ENCODE measurements at regions not wholly inside any gene's neighbourhood (a gene's known extent, or its start where the extent isn't known, plus 50 kb on each side); places are given as distances from the start of the nearest gene placed in this dataset.

DNA sequence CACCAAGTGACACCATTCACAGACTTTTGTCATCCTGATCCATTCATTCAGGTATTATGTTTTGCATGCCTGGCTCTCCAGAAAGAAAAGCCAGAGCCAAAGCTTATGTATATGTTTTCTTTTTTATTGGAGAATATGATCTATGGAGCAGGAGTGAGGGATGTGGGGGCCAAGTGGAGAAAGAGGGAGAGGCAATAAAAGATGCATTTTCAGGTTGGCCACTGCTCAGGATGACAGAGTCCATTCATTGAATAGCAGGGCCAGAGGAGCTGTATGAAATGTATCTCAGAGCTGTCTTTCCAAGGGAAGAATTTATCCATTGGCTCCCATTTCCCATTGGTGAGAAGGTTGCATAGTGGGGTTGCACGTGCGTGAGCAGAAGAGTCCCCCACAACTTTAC lies 416.1 kb downstream of the ATP23 start:
- ChIA-PET CTCF (interaction anchor here (1.0 kb wide), 1 partner anchor 802 kb away, joined by 3 read pairs; no protein-coding TSS in a partner anchor), POLR2A (no interaction called here)
- Histone ChIP-seq H3K4me3 (ENCODE audit: low read depth, low read length) (no peak overlapping the region), H3K36me3 (ENCODE audit: control insufficient read depth, insufficient read depth, low read length) (no peaks in the 10 kb centered on the region), H3K27me3 (ENCODE audit: control insufficient read depth, insufficient read depth, low read length) (no peaks in the 10 kb centered on the region)
- DNase-seq (ENCODE audit: low read depth): no peak
- TF ChIP-seq, protein P1, sequence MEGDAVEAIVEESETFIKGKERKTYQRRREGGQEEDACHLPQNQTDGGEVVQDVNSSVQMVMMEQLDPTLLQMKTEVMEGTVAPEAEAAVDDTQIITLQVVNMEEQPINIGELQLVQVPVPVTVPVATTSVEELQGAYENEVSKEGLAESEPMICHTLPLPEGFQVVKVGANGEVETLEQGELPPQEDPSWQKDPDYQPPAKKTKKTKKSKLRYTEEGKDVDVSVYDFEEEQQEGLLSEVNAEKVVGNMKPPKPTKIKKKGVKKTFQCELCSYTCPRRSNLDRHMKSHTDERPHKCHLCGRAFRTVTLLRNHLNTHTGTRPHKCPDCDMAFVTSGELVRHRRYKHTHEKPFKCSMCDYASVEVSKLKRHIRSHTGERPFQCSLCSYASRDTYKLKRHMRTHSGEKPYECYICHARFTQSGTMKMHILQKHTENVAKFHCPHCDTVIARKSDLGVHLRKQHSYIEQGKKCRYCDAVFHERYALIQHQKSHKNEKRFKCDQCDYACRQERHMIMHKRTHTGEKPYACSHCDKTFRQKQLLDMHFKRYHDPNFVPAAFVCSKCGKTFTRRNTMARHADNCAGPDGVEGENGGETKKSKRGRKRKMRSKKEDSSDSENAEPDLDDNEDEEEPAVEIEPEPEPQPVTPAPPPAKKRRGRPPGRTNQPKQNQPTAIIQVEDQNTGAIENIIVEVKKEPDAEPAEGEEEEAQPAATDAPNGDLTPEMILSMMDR (IDR thresholded peaks at IDR 0.05; ENCODE audit: insufficient read depth, low read depth, low read length): no peak

DNA sequence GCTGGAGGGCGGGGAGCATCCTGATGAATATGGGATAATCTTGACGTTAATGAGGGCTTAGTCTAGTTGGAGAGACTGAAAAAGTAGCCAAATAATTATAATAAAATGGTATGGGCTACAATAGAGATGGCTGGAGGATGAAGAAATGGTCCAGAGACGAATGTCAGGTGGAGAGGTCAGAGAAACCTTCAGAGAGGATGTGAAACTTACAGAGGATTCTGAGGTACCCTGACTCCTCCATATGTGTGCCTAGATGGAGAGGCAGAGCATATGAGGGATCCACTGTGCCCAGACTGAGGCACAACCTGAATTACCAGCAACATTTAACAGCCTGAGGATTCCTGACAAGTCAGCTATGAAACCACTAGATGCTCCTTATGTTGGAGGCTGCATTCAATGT lies 417.0 kb downstream of the ATP23 start:
- H3K4me3 ChIP-seq (ENCODE audit: low read depth, low read length): no peak overlapping the region
- ChIA-PET CTCF (interaction anchor here (0.8 to 1.3 kb wide), 2 partner anchors 9 to 58 kb away, joined by 4 to 5 read pairs; no protein-coding TSS in a partner anchor), POLR2A (no interaction called here)
- no peak for DNase-seq (ENCODE audit: low read depth)
- no peaks in the 10 kb centered on the region for H3K27me3 ChIP-seq (ENCODE audit: control insufficient read depth, insufficient read depth, low read length)
- TF ChIP-seq, protein P1 (IDR thresholded peaks at IDR 0.05; ENCODE audit: insufficient read depth, low read depth, low read length): no peak
- no peaks in the 10 kb centered on the region for H3K36me3 ChIP-seq (ENCODE audit: control insufficient read depth, insufficient read depth, low read length)

DNA sequence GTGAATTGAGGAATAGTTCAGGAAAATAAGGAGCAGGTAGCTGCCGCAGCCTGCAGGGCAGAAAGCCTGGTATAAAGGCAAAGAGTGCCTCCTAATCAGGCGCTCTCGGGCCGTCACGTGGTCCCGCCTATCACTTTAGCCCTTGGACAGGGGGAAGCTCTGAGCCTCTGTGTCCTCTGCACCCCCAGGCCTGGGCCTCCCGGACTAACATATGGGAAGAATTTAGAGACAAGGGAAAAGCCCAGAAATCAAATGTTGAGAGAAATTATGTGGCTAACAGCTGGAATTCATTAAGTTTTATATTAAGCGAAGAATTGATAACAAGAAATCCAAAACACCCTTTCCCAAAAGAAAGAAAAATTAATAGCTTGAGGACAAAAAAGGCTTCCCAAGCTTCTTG lies 417.7 kb downstream of the ATP23 start:
- peak; percentile 56 for DNase-seq (ENCODE audit: low read depth)
- TF ChIP-seq, protein P1 (IDR thresholded peaks at IDR 0.05; ENCODE audit: insufficient read depth, low read depth, low read length): no peak
- Histone ChIP-seq H3K4me3 (ENCODE audit: low read depth, low read length) (no peak overlapping the region), H3K36me3 (ENCODE audit: control insufficient read depth, insufficient read depth, low read length) (no peaks in the 10 kb centered on the region), H3K27me3 (ENCODE audit: control insufficient read depth, insufficient read depth, low read length) (no peaks in the 10 kb centered on the region)
- ChIA-PET CTCF (interaction anchor here (1.3 to 1.4 kb wide), 2 partner anchors 10 to 12 kb away, joined by 4 to 5 read pairs; no protein-coding TSS in a partner anchor), POLR2A (interaction anchor here (0.8 to 0.9 kb wide), 2 partner anchors 128 to 182 kb away, joined by 3 to 5 read pairs; no protein-coding TSS in a partner anchor)

DNA sequence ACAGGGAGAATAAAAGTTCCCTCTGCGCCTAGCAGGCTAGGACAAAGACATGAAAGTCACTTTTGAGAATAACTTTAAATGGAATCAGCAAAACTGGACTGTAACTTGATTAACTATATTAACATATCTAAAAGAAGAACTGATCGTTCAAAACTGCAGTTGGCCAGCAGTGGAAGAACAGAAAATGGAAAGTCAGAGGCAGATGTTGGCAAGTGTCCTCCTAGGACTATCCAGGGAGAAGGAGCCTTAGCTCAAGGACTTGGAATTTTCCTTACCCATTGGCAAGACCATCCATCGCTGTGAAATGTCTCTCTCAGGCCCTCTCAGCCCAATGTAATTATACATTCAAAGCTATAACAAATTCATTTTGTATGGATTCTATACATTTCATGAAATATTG lies 419.7 kb downstream of the ATP23 start:
- Histone ChIP-seq H3K36me3 (ENCODE audit: control insufficient read depth, insufficient read depth, low read length) (no peaks in the 10 kb centered on the region), H3K27me3 (ENCODE audit: control insufficient read depth, insufficient read depth, low read length) (no peaks in the 10 kb centered on the region), H3K4me3 (ENCODE audit: low read depth, low read length) (no peak overlapping the region)
- no peak for DNase-seq (ENCODE audit: low read depth)
- ChIA-PET POLR2A (no interaction called here), CTCF (interaction anchor here (1.0 kb wide), 1 partner anchor 17 kb away, joined by 3 read pairs; no protein-coding TSS in a partner anchor)
- TF ChIP-seq, protein P1 (IDR thresholded peaks at IDR 0.05; ENCODE audit: insufficient read depth, low read depth, low read length): no peak

DNA sequence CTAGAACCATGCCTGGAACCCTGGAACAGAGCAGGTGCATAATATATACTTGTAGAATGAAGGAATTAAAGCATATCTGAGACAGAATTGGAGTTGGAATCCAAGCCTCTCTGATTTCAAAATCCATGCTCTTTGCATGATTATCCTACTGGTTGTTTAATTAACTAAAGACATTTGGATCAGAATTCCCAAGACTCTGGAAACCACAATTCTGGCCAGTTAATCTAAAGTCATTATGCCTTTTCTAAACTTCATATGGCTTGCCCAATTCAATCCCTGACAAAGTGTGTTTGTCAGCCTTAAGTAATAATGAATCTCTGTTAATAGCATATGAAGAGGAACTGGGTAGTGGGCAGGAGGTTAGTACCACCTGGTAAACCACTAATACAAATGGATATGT lies 422.6 kb downstream of the ATP23 start:
- TF ChIP-seq, protein P1 (IDR thresholded peaks at IDR 0.05; ENCODE audit: insufficient read depth, low read depth, low read length): no peak
- no peak overlapping the region for H3K4me3 ChIP-seq (ENCODE audit: low read depth, low read length)
- POLR2A ChIA-PET: no interaction called here
- H3K36me3 ChIP-seq (ENCODE audit: control insufficient read depth, insufficient read depth, low read length): no peaks in the 10 kb centered on the region
- no peaks in the 10 kb centered on the region for H3K27me3 ChIP-seq (ENCODE audit: control insufficient read depth, insufficient read depth, low read length)
- DNase-seq (ENCODE audit: low read depth): no peak
- CTCF ChIA-PET: interaction anchor here (1.2 kb wide), 1 partner anchor 166 kb away, joined by 4 read pairs; no protein-coding TSS in a partner anchor
